ENCODE measurements at regions not wholly inside any gene's neighbourhood (a gene's known extent, or its start where the extent isn't known, plus 50 kb on each side); places are given as distances from the start of the nearest gene placed in this dataset.

- no peaks in the 10 kb centered on the region for H3K4me1 Mint-ChIP-seq (ENCODE audit: unreplicated experiment)
- H3K9me3 Mint-ChIP-seq (ENCODE audit: unreplicated experiment), result no peaks in the 10 kb centered on the region
- no peaks in the 10 kb centered on the region for H3K36me3 Mint-ChIP-seq (ENCODE audit: unreplicated experiment)
- no peak for DNase-seq (ENCODE audit: extremely low spot score, unreplicated experiment)
- no peak for TF ChIP-seq CTCF (IDR thresholded peaks at IDR 0.05)
- H3K27me3 Mint-ChIP-seq (ENCODE audit: unreplicated experiment), result peaks cover 2% of the 10 kb centered on the region
- no peak overlapping the region for H3K4me3 Mint-ChIP-seq (ENCODE audit: unreplicated experiment)
- H3K27ac Mint-ChIP-seq (ENCODE audit: unreplicated experiment), result no peak overlapping the region
Measured at GRCh38 chr4:10316851-10317250, 140.4 kb downstream of the ZNF518B start.

- peaks cover 2% of the 10 kb centered on the region for H3K27me3 Mint-ChIP-seq (ENCODE audit: unreplicated experiment)
- DNase-seq (ENCODE audit: extremely low spot score, unreplicated experiment), result no peak
- no peak overlapping the region for H3K4me3 Mint-ChIP-seq (ENCODE audit: unreplicated experiment)
- H3K36me3 Mint-ChIP-seq (ENCODE audit: unreplicated experiment), result no peaks in the 10 kb centered on the region
- no peak overlapping the region for H3K27ac Mint-ChIP-seq (ENCODE audit: unreplicated experiment)
- H3K4me1 Mint-ChIP-seq (ENCODE audit: unreplicated experiment), result no peaks in the 10 kb centered on the region
- no peak for TF ChIP-seq CTCF (IDR thresholded peaks at IDR 0.05)
- no peaks in the 10 kb centered on the region for H3K9me3 Mint-ChIP-seq (ENCODE audit: unreplicated experiment)
Measured at GRCh38 chr4:10315638-10316037, 141.6 kb downstream of the ZNF518B start.

- peaks cover 2% of the 10 kb centered on the region for H3K27me3 Mint-ChIP-seq (ENCODE audit: unreplicated experiment)
- no peaks in the 10 kb centered on the region for H3K9me3 Mint-ChIP-seq (ENCODE audit: unreplicated experiment)
- H3K4me1 Mint-ChIP-seq (ENCODE audit: unreplicated experiment), result no peaks in the 10 kb centered on the region
- no peak overlapping the region for H3K4me3 Mint-ChIP-seq (ENCODE audit: unreplicated experiment)
- H3K36me3 Mint-ChIP-seq (ENCODE audit: unreplicated experiment), result no peaks in the 10 kb centered on the region
- TF ChIP-seq CTCF (IDR thresholded peaks at IDR 0.05), result no peak
- no peak for DNase-seq (ENCODE audit: extremely low spot score, unreplicated experiment)
- no peak overlapping the region for H3K27ac Mint-ChIP-seq (ENCODE audit: unreplicated experiment)
Measured at GRCh38 chr4:10312568-10312967, 144.7 kb downstream of the ZNF518B start.

- Mint-ChIP-seq H3K27me3 (ENCODE audit: unreplicated experiment) (peaks cover 4% of the 10 kb centered on the region), H3K36me3 (ENCODE audit: unreplicated experiment) (no peaks in the 10 kb centered on the region), H3K4me1 (ENCODE audit: unreplicated experiment) (no peaks in the 10 kb centered on the region), H3K27ac (ENCODE audit: unreplicated experiment) (no peak overlapping the region), H3K4me3 (ENCODE audit: unreplicated experiment) (no peak overlapping the region), H3K9me3 (ENCODE audit: unreplicated experiment) (no peaks in the 10 kb centered on the region)
- no peak for TF ChIP-seq CTCF (IDR thresholded peaks at IDR 0.05)
- DNase-seq (ENCODE audit: extremely low spot score, unreplicated experiment), result no peak
Measured at GRCh38 chr4:10311939-10312338, 145.3 kb downstream of the ZNF518B start.

GRCh38 chr4:10305816-10306215 lies 151.4 kb downstream of the ZNF518B start:
- Mint-ChIP-seq H3K36me3 (ENCODE audit: unreplicated experiment) (no peaks in the 10 kb centered on the region), H3K4me1 (ENCODE audit: unreplicated experiment) (no peaks in the 10 kb centered on the region), H3K27me3 (ENCODE audit: unreplicated experiment) (peaks cover 9% of the 10 kb centered on the region), H3K27ac (ENCODE audit: unreplicated experiment) (no peak overlapping the region), H3K4me3 (ENCODE audit: unreplicated experiment) (no peak overlapping the region), H3K9me3 (ENCODE audit: unreplicated experiment) (no peaks in the 10 kb centered on the region)
- no peak for DNase-seq (ENCODE audit: extremely low spot score, unreplicated experiment)
- no peak for TF ChIP-seq CTCF (IDR thresholded peaks at IDR 0.05)
